Prostate gland (tissue), 2 donors: ENCODE measurements at regions not wholly inside any gene's neighbourhood (a gene's known extent, or its start where the extent isn't known, plus 50 kb on each side); places are given as distances from the start of the nearest gene placed in this dataset.

ENCODE experiments used
- CTCF ChIP-seq, 4 experiments: fragments of 200-600 bp in 2 of 4; fragments of 450-650 bp in 2 of 4; sonication (generic) in 2 of 4; IDR thresholded peaks; 1 replicate in 3 of 4; 2 replicates in 1 of 4; pipeline ENCODE4 v1.5.1; 2016 to 2019; ENCODE audit warnings: antibody characterized with exemption in 4 of 4, mild to moderate bottlenecking in 2 of 4, moderate library complexity in 2 of 4
- POLR2A ChIP-seq: fragments of 450-650 bp; IDR thresholded peaks from one replicate; pipeline ENCODE4 v1.6.1; 2016; ENCODE audit warnings: antibody characterized with exemption, mild to moderate bottlenecking
- POLR2AphosphoS5 ChIP-seq: sonication (generic); formaldehyde crosslinking; IDR thresholded peaks from one replicate; pipeline ENCODE4 v1.6.1; 2017; ENCODE audit warnings: antibody characterized with exemption

GRCh38 chr1:96973605-96974004, 252.0 kb downstream of the PTBP2 start:
- no peak for TF ChIP-seq CTCF (IDR thresholded peaks at IDR 0.05)
- no peak for TF ChIP-seq POLR2A
- TF ChIP-seq POLR2AphosphoS5 = no peak
